ENCODE measurements at regions not wholly inside any gene's neighbourhood (a gene's known extent, or its start where the extent isn't known, plus 50 kb on each side); places are given as distances from the start of the nearest gene placed in this dataset.

GRCh38 chr13:99883805-99884204 lies 87.8 kb downstream of the ZIC5 start:
- no peak for TF ChIP-seq EZH2 (IDR thresholded peaks at IDR 0.05; ENCODE audit: borderline replicate concordance)
- no peak for TF ChIP-seq CTCF (IDR thresholded peaks at IDR 0.05; ENCODE audit: poor library complexity)

Data from hepatocyte (in vitro differentiated cells).